ENCODE measurements at regions not wholly inside any gene's neighbourhood (a gene's known extent, or its start where the extent isn't known, plus 50 kb on each side); places are given as distances from the start of the nearest gene placed in this dataset.

- no peak for DNase-seq
- TF ChIP-seq CTCF (IDR thresholded peaks at IDR 0.05; ENCODE audit: low read depth, low read length) = no peak
Observed at GRCh38 chr4:181950372-181951127, 292.7 kb upstream of the TENM3 start.

GRCh38 chr4:181951265-181951664 is 291.9 kb upstream of the TENM3 start:
- no peak for TF ChIP-seq CTCF (IDR thresholded peaks at IDR 0.05; ENCODE audit: low read depth, low read length)
- Histone ChIP-seq H3K9me3 (no peaks in the 10 kb centered on the region), H3K36me3 (no peaks in the 10 kb centered on the region), H3K27me3 (no peaks in the 10 kb centered on the region), H3K4me3 (ENCODE audit: low read depth, low read length) (no peak overlapping the region), H3K4me1 (peaks cover 23% of the 10 kb centered on the region)
- no peak for DNase-seq

More at GRCh38 chr4:181950372-181951127, 292.7 kb upstream of the TENM3 start:
- Histone ChIP-seq H3K27me3 (no peaks in the 10 kb centered on the region), H3K4me1 (peaks cover 23% of the 10 kb centered on the region), H3K9me3 (no peaks in the 10 kb centered on the region), H3K36me3 (no peaks in the 10 kb centered on the region), H3K4me3 (ENCODE audit: low read depth, low read length) (no peak overlapping the region)

- no peaks in the 10 kb centered on the region for H3K36me3 ChIP-seq
- no peak for TF ChIP-seq CTCF (IDR thresholded peaks at IDR 0.05; ENCODE audit: low read depth, low read length)
- peaks cover 23% of the 10 kb centered on the region for H3K4me1 ChIP-seq
- no peaks in the 10 kb centered on the region for H3K9me3 ChIP-seq
- peak; percentile 72 for DNase-seq
- H3K27me3 ChIP-seq = no peaks in the 10 kb centered on the region
- H3K4me3 ChIP-seq (ENCODE audit: low read depth, low read length) = no peak overlapping the region
Observed at GRCh38 chr4:181952478-181952877, 290.7 kb upstream of the TENM3 start.

- TF ChIP-seq CTCF (IDR thresholded peaks at IDR 0.05; ENCODE audit: low read depth, low read length) = no peak
- no peak for DNase-seq
- Histone ChIP-seq H3K36me3 (no peaks in the 10 kb centered on the region), H3K4me1 (peaks cover 26% of the 10 kb centered on the region), H3K4me3 (ENCODE audit: low read depth, low read length) (no peak overlapping the region), H3K9me3 (no peaks in the 10 kb centered on the region), H3K27me3 (no peaks in the 10 kb centered on the region)
Observed at GRCh38 chr4:181956512-181956911, 286.7 kb upstream of the TENM3 start.

GRCh38 chr4:181957088-181957487 is 286.1 kb upstream of the TENM3 start:
- Histone ChIP-seq H3K27me3 (no peaks in the 10 kb centered on the region), H3K4me1 (peaks cover 28% of the 10 kb centered on the region), H3K36me3 (no peaks in the 10 kb centered on the region), H3K4me3 (ENCODE audit: low read depth, low read length) (no peak overlapping the region), H3K9me3 (no peaks in the 10 kb centered on the region)
- no peak for DNase-seq
- TF ChIP-seq CTCF (IDR thresholded peaks at IDR 0.05; ENCODE audit: low read depth, low read length) = no peak

- DNase-seq = no peak
- Histone ChIP-seq H3K9me3 (no peaks in the 10 kb centered on the region), H3K36me3 (no peaks in the 10 kb centered on the region), H3K4me1 (peaks cover 35% of the 10 kb centered on the region), H3K27me3 (no peaks in the 10 kb centered on the region), H3K4me3 (ENCODE audit: low read depth, low read length) (no peak overlapping the region)
- TF ChIP-seq CTCF (IDR thresholded peaks at IDR 0.05; ENCODE audit: low read depth, low read length) = no peak
Observed at GRCh38 chr4:181958446-181958845, 284.8 kb upstream of the TENM3 start.
